ENCODE measurements at regions not wholly inside any gene's neighbourhood (a gene's known extent, or its start where the extent isn't known, plus 50 kb on each side); places are given as distances from the start of the nearest gene placed in this dataset.

- TF ChIP-seq CTCF (conservative IDR thresholded peaks at IDR 0.05; ENCODE audit: low read depth, low read length) (no peak), EZH2 (IDR thresholded peaks at IDR 0.05; ENCODE audit: borderline replicate concordance, low read depth, low read length, poor library complexity, severe bottlenecking) (no peak)
These were observed 78.8 kb upstream of the HMGN3 start for GRCh38 chr6:79313254-79313653.

All from A673 (cell line).